Spleen (tissue), 11 donors: ENCODE measurements at regions not wholly inside any gene's neighbourhood (a gene's known extent, or its start where the extent isn't known, plus 50 kb on each side); places are given as distances from the start of the nearest gene placed in this dataset.

Experiments
- DNase-seq: peaks from one replicate; pipeline ENCODE4 v3.0.0-alpha.2; 2020
- H3K27ac ChIP-seq, 8 donors: fragments of 200-600 bp; sonication (generic) in 7 of 8; 1 replicate in 4 of 8; 2 replicates in 4 of 8; pipeline versions ENCODE4 v1.5.0 to v1.8.0; 2016 to 2021; ENCODE audit warnings: inconsistent platforms in 4 of 8, mild to moderate bottlenecking in 4 of 8, moderate library complexity in 1 of 8
- H3K27me3 ChIP-seq, 7 donors: fragments of 200-600 bp; sonication (generic) in 6 of 7; replicated peaks in 1 of 7; 1 replicate in 4 of 7; 2 replicates in 3 of 7; pipeline versions ENCODE4 v1.5.0 to v1.8.0; 2016 to 2021; ENCODE audit warnings: inconsistent platforms in 3 of 7, mild to moderate bottlenecking in 1 of 7
- H3K36me3 ChIP-seq, 6 donors: fragments of 200-600 bp; sonication (generic) in 5 of 6; 1 replicate in 4 of 6; 2 replicates in 2 of 6; pipeline versions ENCODE4 v1.5.0 to v1.8.0; 2016 to 2021; ENCODE audit warnings: inconsistent platforms in 2 of 6
- H3K4me1 ChIP-seq, 6 donors: fragments of 200-600 bp; sonication (generic) in 5 of 6; 1 replicate in 3 of 6; 2 replicates in 3 of 6; pipeline versions ENCODE4 v1.5.0 to v1.8.0; 2016 to 2021; ENCODE audit warnings: inconsistent platforms in 3 of 6
- H3K4me3 ChIP-seq, 8 donors: fragments of 200-600 bp; sonication (generic) in 7 of 8; 1 replicate in 4 of 8; 2 replicates in 4 of 8; pipeline versions ENCODE4 v1.5.0 to v1.8.0; 2016 to 2021; ENCODE audit warnings: inconsistent platforms in 4 of 8, mild to moderate bottlenecking in 4 of 8, moderate library complexity in 2 of 8
- H3K9me3 ChIP-seq, 8 donors: fragments of 200-600 bp; sonication (generic) in 7 of 8; 1 replicate in 4 of 8; 2 replicates in 4 of 8; pipeline versions ENCODE4 v1.5.0 to v1.8.0; 2016 to 2021; ENCODE audit warnings: inconsistent platforms in 4 of 8
- CTCF ChIP-seq, 11 experiments: fragments of 200-600 bp in 7 of 11; fragments of 450-650 bp in 4 of 11; sonication (generic) in 4 of 11; IDR thresholded peaks in 8 of 11; conservative IDR thresholded peaks in 3 of 11; 1 replicate in 7 of 11; 2 replicates in 4 of 11; pipeline versions ENCODE4 v1.4.0 to v1.8.0; 2016 to 2021; ENCODE audit warnings: antibody characterized with exemption in 11 of 11, inconsistent platforms in 4 of 11, mild to moderate bottlenecking in 1 of 11
- POLR2A ChIP-seq, 3 donors: fragments of 450-650 bp; IDR thresholded peaks; one replicate each; pipeline ENCODE4 v1.5.1; 2017; ENCODE audit warnings: antibody characterized with exemption in 3 of 3, mild to moderate bottlenecking in 1 of 3
- POLR2AphosphoS5 ChIP-seq, 3 donors: sonication (generic); formaldehyde crosslinking; IDR thresholded peaks; one replicate each; pipeline ENCODE4 v1.5.1; 2017; ENCODE audit warnings: antibody characterized with exemption in 3 of 3
- WGBS, 5 donors: extraction: QIAGEN DNeasy Blood & Tissue Kit in 3 of 5; methylation state at CpG; one replicate each; pipeline versions ENCODE4 v1.1.5 to v1.1.7; 2013 to 2018; 5-methylcytosine and 5-hydroxymethylcytosine counted together
- intact Hi-C: fragments of 100-400 bp; cut with DNase I; formaldehyde crosslinking; loops from one replicate; pipeline ENCODE4 v1.15.0; 2023; ENCODE audit warnings: low total_unique reads
- donor health status: healthy with polysubstance abuse.
- donor health status: DM: no; HTN: no; CAD: no; lungs with moderate emphysema.
- donor health status: DM: no; HTN: no; CAD: no.
- donor health status: Bipolar disorder and iron deficiency.
- donor health status: healthy.
- donor health status: DM: no; HTN: no; CAD: no.
- donor health status: DM: yes; HTN: yes; CAD: no.

DNA sequence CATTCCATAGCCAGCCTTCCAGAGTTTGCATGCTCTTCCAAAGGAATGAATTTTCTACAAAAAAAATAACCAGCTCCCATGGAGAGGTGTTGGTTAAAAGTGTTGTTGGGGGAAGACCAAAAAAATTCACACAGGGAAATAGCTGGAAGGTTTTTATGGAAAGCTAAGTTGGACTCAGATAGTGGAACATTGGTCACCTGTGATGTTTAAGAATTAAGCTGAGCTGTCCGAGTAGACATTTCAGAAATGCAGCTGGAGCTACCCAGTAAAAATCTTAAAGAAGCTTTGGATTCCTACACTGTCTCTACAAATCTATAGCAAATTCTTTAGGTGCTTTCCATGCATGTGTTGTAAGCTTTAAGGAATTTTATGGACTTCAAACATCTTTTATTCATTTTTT, 155.5 kb downstream of the THBS2 start:
- Histone ChIP-seq H3K27me3 (peaks cover 0 to 9% (median 0%) of the 10 kb centered on the region in 7 donors), H3K36me3 (no peaks in the 10 kb centered on the region), H3K4me3 (no peak overlapping the region), H3K4me1 (no peaks in the 10 kb centered on the region), H3K27ac (no peak overlapping the region), H3K9me3 (peaks cover 0 to 7% (median under 1%) of the 10 kb centered on the region in 8 donors)
- WGBS, 5 donors = 81 to 91% (median 82%) methylated on average over 1 of the region's 1 CpG
- no peak for DNase-seq
- TF ChIP-seq CTCF (IDR thresholded peaks at IDR 0.05 in 8 of 11, conservative IDR thresholded peaks at IDR 0.05 in 3 of 11) = no peak
- no peak for TF ChIP-seq POLR2A (IDR thresholded peaks at IDR 0.05)
- no peak for TF ChIP-seq POLR2AphosphoS5 (IDR thresholded peaks at IDR 0.05)
- intact Hi-C loops = no loop called here

- WGBS, 5 donors = 69 to 82% (median 77%) methylated on average over 11 of the region's 11 CpGs
- Histone ChIP-seq H3K9me3 (peaks cover 0 to 2% (median 0%) of the 10 kb centered on the region in 8 donors), H3K27ac (no peak overlapping the region), H3K36me3 (no peaks in the 10 kb centered on the region), H3K4me3 (no peak overlapping the region), H3K27me3 (peaks cover 0 to 9% (median 0%) of the 10 kb centered on the region in 7 donors), H3K4me1 (no peaks in the 10 kb centered on the region)
- TF ChIP-seq CTCF (IDR thresholded peaks at IDR 0.05 in 8 of 11, conservative IDR thresholded peaks at IDR 0.05 in 3 of 11) (no peak), POLR2A (IDR thresholded peaks at IDR 0.05) (no peak), POLR2AphosphoS5 (IDR thresholded peaks at IDR 0.05) (no peak)
- intact Hi-C loops = no loop called here
- no peak for DNase-seq
These were observed 156.2 kb downstream of the THBS2 start for GRCh38 chr6:169097381-169097959.

GRCh38 chr6:169096388-169096787, 157.3 kb downstream of the THBS2 start:
- intact Hi-C loops = no loop called here
- WGBS, 5 donors = 81 to 88% (median 84%) methylated on average over 5 of the region's 5 CpGs
- H3K9me3 ChIP-seq = peaks cover 0 to 8% (median 7%) of the 10 kb centered on the region in 8 donors

More at GRCh38 chr6:169096388-169096787, 157.3 kb downstream of the THBS2 start:
- TF ChIP-seq POLR2AphosphoS5 (IDR thresholded peaks at IDR 0.05) (no peak), CTCF (IDR thresholded peaks at IDR 0.05 in 8 of 11, conservative IDR thresholded peaks at IDR 0.05 in 3 of 11) (no peak), POLR2A (IDR thresholded peaks at IDR 0.05) (no peak)
- no peak overlapping the region for H3K27ac ChIP-seq
- no peak overlapping the region for H3K4me3 ChIP-seq
- no peaks in the 10 kb centered on the region for H3K4me1 ChIP-seq
- no peaks in the 10 kb centered on the region for H3K36me3 ChIP-seq
- peaks cover 0 to 9% (median 0%) of the 10 kb centered on the region in 7 donors for H3K27me3 ChIP-seq
- no peak for DNase-seq
